SU-DHL-6 (cell line): ENCODE measurements at regions not wholly inside any gene's neighbourhood (a gene's known extent, or its start where the extent isn't known, plus 50 kb on each side); places are given as distances from the start of the nearest gene placed in this dataset.

Experiments used
- CTCF ChIP-seq: fragments of 200-600 bp; sonication (generic); IDR thresholded peaks from one replicate; pipeline ENCODE4 v1.5.1; 2017; ENCODE audit warnings: antibody characterized with exemption, mild to moderate bottlenecking, low read length, moderate library complexity; ENCODE audit not compliant: insufficient read depth, poor library complexity, severe bottlenecking
- EZH2phosphoT487 ChIP-seq: fragments of 200-600 bp; sonication (generic), shearing (Covaris generic); conservative IDR thresholded peaks from 2 replicates; pipeline ENCODE4 v1.6.1; 2018; ENCODE audit warnings: mild to moderate bottlenecking, antibody characterized with exemption, low read length, moderate library complexity, mixed read lengths

DNA sequence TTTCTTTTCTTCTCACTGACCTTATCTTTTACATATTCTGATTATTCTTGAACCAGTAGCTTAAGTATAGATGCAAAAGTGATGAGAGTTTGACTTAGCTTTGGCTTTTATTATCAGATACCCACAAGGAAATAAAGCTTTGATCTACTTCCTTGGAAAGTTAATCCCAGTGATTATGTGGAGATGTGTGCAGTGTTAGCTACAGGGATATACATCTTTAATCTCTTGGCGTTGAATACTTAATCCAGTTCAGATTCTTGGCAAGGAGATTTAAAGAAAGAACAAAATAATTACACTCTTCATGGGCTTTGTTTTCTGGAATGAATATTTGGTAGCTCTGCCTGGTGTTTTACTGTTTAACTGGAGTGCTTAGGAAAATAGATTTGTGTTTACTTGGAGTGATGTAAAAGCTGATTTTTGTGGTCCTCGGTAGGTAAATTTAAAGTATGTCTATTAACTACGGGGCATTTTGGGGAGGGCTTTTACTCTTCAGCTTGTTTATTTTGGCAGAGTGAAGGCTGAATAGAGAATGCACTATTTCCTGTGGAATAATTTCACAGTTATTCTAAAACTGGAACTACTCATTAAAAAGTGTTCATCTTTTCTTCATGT, 150.1 kb upstream of the LRIG3 start:
- TF ChIP-seq CTCF (no peak), EZH2phosphoT487 (no peak)
